AG08396 (cell line): ENCODE measurements at regions not wholly inside any gene's neighbourhood (a gene's known extent, or its start where the extent isn't known, plus 50 kb on each side); places are given as distances from the start of the nearest gene placed in this dataset.
"Not testable (repeated sequence)": the region's sequence is repeated elsewhere in the genome, so short reads cannot be mapped to it uniquely, and the experiment has no call there.

Experiments used
- DNase-seq: peaks from one replicate; pipeline ENCODE4 v3.0.0; 2012; ENCODE audit warnings: low spot score, mixed read lengths

GRCh38 chr13:60922576-60923231 lies 492.9 kb downstream of the PCDH20 start:
- no peak for DNase-seq

GRCh38 chr13:60893801-60894200 lies 496.8 kb downstream of the TDRD3 start:
- no peak for DNase-seq

- no peak for DNase-seq
These were observed 490.7 kb downstream of the TDRD3 start for GRCh38 chr13:60887711-60888110.

- DNase-seq = no peak
These were observed 484.5 kb downstream of the TDRD3 start for GRCh38 chr13:60881507-60881906.

- no peak for DNase-seq
These were observed 476.1 kb downstream of the TDRD3 start for GRCh38 chr13:60873116-60873515.

GRCh38 chr13:60869941-60870613 lies 473.1 kb downstream of the TDRD3 start:
- DNase-seq = no peak

GRCh38 chr13:60869225-60869624 lies 472.2 kb downstream of the TDRD3 start:
- no peak for DNase-seq

GRCh38 chr13:60862036-60862435 lies 465.0 kb downstream of the TDRD3 start:
- no peak for DNase-seq

- no peak for DNase-seq
These were observed 460.7 kb downstream of the TDRD3 start for GRCh38 chr13:60857698-60858097.

- no peak for DNase-seq
These were observed 455.9 kb downstream of the TDRD3 start for GRCh38 chr13:60852886-60853285.

- no peak for DNase-seq
These were observed 454.4 kb downstream of the TDRD3 start for GRCh38 chr13:60851378-60851777.

GRCh38 chr13:60850526-60850925 lies 453.5 kb downstream of the TDRD3 start:
- no peak for DNase-seq

GRCh38 chr13:60838581-60838980 lies 441.6 kb downstream of the TDRD3 start:
- DNase-seq = no peak

GRCh38 chr13:60837806-60838205 lies 440.8 kb downstream of the TDRD3 start:
- DNase-seq = no peak

- no peak for DNase-seq
These were observed 439.8 kb downstream of the TDRD3 start for GRCh38 chr13:60836821-60837220.

GRCh38 chr13:60811581-60811980 lies 414.6 kb downstream of the TDRD3 start:
- DNase-seq = no peak

GRCh38 chr13:60805640-60806039 lies 408.6 kb downstream of the TDRD3 start:
- DNase-seq = not testable (repeated sequence)

GRCh38 chr13:60798503-60798902 lies 401.5 kb downstream of the TDRD3 start:
- no peak for DNase-seq

GRCh38 chr13:60797112-60797511 lies 400.1 kb downstream of the TDRD3 start:
- DNase-seq = no peak

GRCh38 chr13:60794751-60795150 lies 397.7 kb downstream of the TDRD3 start:
- no peak for DNase-seq

GRCh38 chr13:60790620-60791019 lies 393.6 kb downstream of the TDRD3 start:
- no peak for DNase-seq

GRCh38 chr13:60788156-60788829 lies 391.3 kb downstream of the TDRD3 start:
- DNase-seq = no peak

- no peak for DNase-seq
These were observed 390.1 kb downstream of the TDRD3 start for GRCh38 chr13:60787083-60787482.
